SK-N-SH (cell line): ENCODE measurements at regions not wholly inside any gene's neighbourhood (a gene's known extent, or its start where the extent isn't known, plus 50 kb on each side); places are given as distances from the start of the nearest gene placed in this dataset.

Experiments used
- CTCF ChIA-PET: fragments of 300-600, 350-600 bp; formaldehyde crosslinking; extraction: SDS; loops from one replicate; lab custom pipeline; 2021; lab: Yijun Ruan, JAX
- POLR2A ChIA-PET: fragments of 350-600 bp; sonication (Branson Sonifier 250); formaldehyde crosslinking; extraction: SDS; loops from one replicate; lab custom pipeline; 2020; ENCODE audit warnings: antibody characterized with exemption, inconsistent platforms; lab: Yijun Ruan, JAX
- DNase-seq: peaks from one replicate; pipeline ENCODE4 v3.0.0; 2012
- H2AFZ ChIP-seq: fragments of 200-600 bp; sonication (generic); 2 replicates; pipeline ENCODE4 v1.8.1; 2016; ENCODE audit warnings: antibody characterized with exemption, mild to moderate bottlenecking, low read depth
- H3F3A ChIP-seq: fragments of 200-600 bp; sonication (generic); replicated peaks from 2 replicates; pipeline ENCODE3; 2016; ENCODE audit warnings: antibody characterized with exemption, mild to moderate bottlenecking; ENCODE audit not compliant: insufficient read depth
- H3K27ac ChIP-seq, 2 experiments: fragments of 200-500 bp in 1 of 2; fragments of 200-600 bp in 1 of 2; sonication (Bioruptor generic) in 1 of 2; sonication (generic), shearing (Covaris generic) in 1 of 2; 2 replicates each; pipeline versions ENCODE4 v1.5.1 to v1.6.1; 2014 to 2016; ENCODE audit warnings: low read depth in 2 of 2, inconsistent platforms in 1 of 2, low read length in 1 of 2, mild to moderate bottlenecking in 1 of 2, mixed read lengths in 1 of 2
- H3K27me3 ChIP-seq: fragments of 200-600 bp; sonication (generic), shearing (Covaris generic); 2 replicates; pipeline ENCODE4 v1.6.1; 2016; ENCODE audit warnings: mixed run types; ENCODE audit not compliant: insufficient read depth
- H3K36me3 ChIP-seq, 2 experiments: fragments of 200-500 bp in 1 of 2; fragments of 200-600 bp in 1 of 2; sonication (Bioruptor generic) in 1 of 2; sonication (generic) in 1 of 2; replicated peaks in 1 of 2; 2 replicates each; pipeline versions ENCODE3 to v1.5.1; 2014 to 2016; ENCODE audit warnings: low read length in 1 of 2, mild to moderate bottlenecking in 1 of 2; ENCODE audit not compliant: insufficient read depth in 2 of 2, control insufficient read depth in 1 of 2
- H3K4me1 ChIP-seq, 2 experiments: fragments of 200-500 bp in 1 of 2; fragments of 200-600 bp in 1 of 2; sonication (Bioruptor generic) in 1 of 2; sonication (generic), shearing (Covaris generic) in 1 of 2; 2 replicates each; pipeline versions ENCODE4 v1.5.1 to v1.6.1; 2014 to 2016; ENCODE audit warnings: low read depth in 1 of 2, low read length in 1 of 2, mixed run types in 1 of 2; ENCODE audit not compliant: insufficient read depth in 2 of 2, control insufficient read depth in 1 of 2
- H3K4me2 ChIP-seq: fragments of 200-600 bp; sonication (generic), shearing (Covaris generic); 2 replicates; pipeline ENCODE4 v1.6.1; 2017; ENCODE audit warnings: mixed run types
- H3K4me3 ChIP-seq, 2 experiments: fragments of 200-500 bp in 1 of 2; fragments of 200-600 bp in 1 of 2; sonication (Bioruptor generic) in 1 of 2; sonication (generic), shearing (Covaris generic) in 1 of 2; 2 replicates each; pipeline versions ENCODE4 v1.5.1 to v1.8.1; 2014 to 2016; ENCODE audit warnings: low read depth in 2 of 2, inconsistent platforms in 1 of 2, low read length in 1 of 2, mild to moderate bottlenecking in 1 of 2, mixed read lengths in 1 of 2, moderate library complexity in 1 of 2
- H3K79me2 ChIP-seq: fragments of 200-600 bp; sonication (generic); 2 replicates; pipeline ENCODE4 v1.8.1; 2017; ENCODE audit warnings: mild to moderate bottlenecking; ENCODE audit not compliant: insufficient read depth
- H3K9ac ChIP-seq: fragments of 200-600 bp; sonication (generic); 2 replicates; pipeline ENCODE4 v1.6.1; 2017; ENCODE audit warnings: mixed run types
- H3K9me2 ChIP-seq: fragments of 200-600 bp; sonication (generic); 2 replicates; pipeline ENCODE4 v1.6.1; 2017; ENCODE audit warnings: mixed run types
- H3K9me3 ChIP-seq: fragments of 200-600 bp; sonication (generic); 2 replicates; pipeline ENCODE4 v1.6.1; 2017; ENCODE audit warnings: mixed run types, mild to moderate bottlenecking, moderate library complexity
- H4K20me1 ChIP-seq: fragments of 200-600 bp; sonication (generic); 2 replicates; pipeline ENCODE4 v1.6.1; 2017; ENCODE audit warnings: mild to moderate bottlenecking, mixed run types; ENCODE audit not compliant: insufficient read depth
- EZH2phosphoT487 ChIP-seq: fragments of 200-600 bp; sonication (generic); IDR thresholded peaks from 2 replicates; pipeline ENCODE4 v1.6.1; 2017; ENCODE audit warnings: low read depth, mixed run types, mild to moderate bottlenecking, antibody characterized with exemption, moderate library complexity, borderline replicate concordance
- FOXJ3 ChIP-seq: sonication (generic); formaldehyde crosslinking; IDR thresholded peaks from 2 replicates; pipeline ENCODE4 v1.5.1; 2020; ENCODE audit warnings: mild to moderate bottlenecking, missing genetic modification reagents
- GABPA ChIP-seq: IDR thresholded peaks from 2 replicates; pipeline ENCODE4 v1.4.0; 2012; ENCODE audit warnings: low read depth, mild to moderate bottlenecking
- IRF3 ChIP-seq: fragments of 150-350 bp; IDR thresholded peaks from 2 replicates; pipeline ENCODE4 v1.6.1; 2016; ENCODE audit warnings: mild to moderate bottlenecking, low read depth, low read length
- JUND ChIP-seq: IDR thresholded peaks from 2 replicates; pipeline ENCODE4 v1.4.0; 2012
- MAX ChIP-seq: IDR thresholded peaks from 2 replicates; pipeline ENCODE4 v1.4.0; 2012; ENCODE audit warnings: low read depth
- MEF2A ChIP-seq: IDR thresholded peaks from 2 replicates; pipeline ENCODE4 v1.4.0; 2012; ENCODE audit warnings: low read depth, borderline replicate concordance
- MXI1 ChIP-seq: IDR thresholded peaks from 2 replicates; pipeline ENCODE4 v1.6.1; 2012; ENCODE audit warnings: mild to moderate bottlenecking, low read depth, low read length, improper control_type of control experiment
- NFIC ChIP-seq: IDR thresholded peaks from 2 replicates; pipeline ENCODE4 v1.4.0; 2012; ENCODE audit warnings: borderline replicate concordance
- PBX3 ChIP-seq: IDR thresholded peaks from 2 replicates; pipeline ENCODE4; 2012
- POLR2AphosphoS5 ChIP-seq: IDR thresholded peaks from 2 replicates; pipeline ENCODE4 v1.6.1; 2012; ENCODE audit warnings: low read depth, low read length
- RCOR1 ChIP-seq: fragments of 150-350 bp; IDR thresholded peaks from 2 replicates; pipeline ENCODE4 v1.6.1; 2017; ENCODE audit warnings: antibody characterized with exemption, low read length
- RFX5 ChIP-seq: IDR thresholded peaks from 2 replicates; pipeline ENCODE4 v1.6.1; 2012; ENCODE audit warnings: mild to moderate bottlenecking, improper control_type of control experiment, low read length
- SIN3A ChIP-seq: IDR thresholded peaks from 2 replicates; pipeline ENCODE4 v1.6.1; 2012; ENCODE audit warnings: low read depth, mild to moderate bottlenecking, low read length, moderate library complexity, borderline replicate concordance
- SMC3 ChIP-seq: IDR thresholded peaks from 2 replicates; pipeline ENCODE4 v1.6.1; 2012; ENCODE audit warnings: low read depth, low read length, improper control_type of control experiment
- YY1 ChIP-seq: IDR thresholded peaks from 2 replicates; pipeline ENCODE4 v1.4.0; 2012; ENCODE audit warnings: low read depth, mild to moderate bottlenecking
- WGBS: methylation state at CpG from one replicate; pipeline ENCODE4 v1.1.6; 2017; ENCODE audit warnings: low lambda C conversion rate; 5-methylcytosine and 5-hydroxymethylcytosine counted together

- TF ChIP-seq GABPA: no peak
- TF ChIP-seq JUND: no peak
- no peak for TF ChIP-seq EZH2phosphoT487
- no peak for TF ChIP-seq SMC3
- TF ChIP-seq IRF3: no peak
- Histone ChIP-seq H3K4me2 (no peak overlapping the region), H4K20me1 (no peaks in the 10 kb centered on the region), H3K9ac (no peak overlapping the region), H3K4me3 (no peak overlapping the region), H3F3A (no peaks in the 10 kb centered on the region), H3K9me2 (no peaks in the 10 kb centered on the region), H3K27ac (peak overlapping the region in 1 of 2 experiments; percentile 31; a peak in 1 of 4 replicates), H3K36me3 (no peaks in the 10 kb centered on the region), H3K9me3 (no peaks in the 10 kb centered on the region), H2AFZ (no peak overlapping the region), H3K79me2 (no peaks in the 10 kb centered on the region), H3K27me3 (no peaks in the 10 kb centered on the region), H3K4me1 (peaks cover 0 to 8% of the 10 kb centered on the region in 2 experiments; a peak in 3 of 4 replicates)
- DNase-seq: no peak
- ChIA-PET POLR2A (no interaction called here), CTCF (interaction anchor here (0.8 to 4.4 kb wide), 8 partner anchors 10 to 374 kb away, joined by 3 to 54 read pairs (median 6); partner anchors contain the start of gene PSMD6)
- 92% methylated on average over 5 of the region's 5 CpGs for WGBS
These were observed 172.7 kb upstream of the PRICKLE2 start for GRCh38 chr3:64398006-64398405.

GRCh38 chr3:64397573-64397972 lies 172.3 kb upstream of the PRICKLE2 start:
- no peaks in the 10 kb centered on the region for H3F3A ChIP-seq
- POLR2A ChIA-PET: no interaction called here
- CTCF ChIA-PET: interaction anchor here (0.8 to 4.4 kb wide), 8 partner anchors 46 to 374 kb away, joined by 3 to 54 read pairs (median 7); partner anchors contain the start of gene PSMD6
- H2AFZ ChIP-seq: no peak overlapping the region; the same call in 1 of the 2 replicates
- no peaks in the 10 kb centered on the region for H3K9me2 ChIP-seq
- 98% methylated on average over 2 of the region's 2 CpGs for WGBS
- no peaks in the 10 kb centered on the region for H4K20me1 ChIP-seq
- no peaks in the 10 kb centered on the region for H3K9me3 ChIP-seq
- no peaks in the 10 kb centered on the region for H3K36me3 ChIP-seq
- no peak overlapping the region for H3K4me3 ChIP-seq
- no peaks in the 10 kb centered on the region for H3K27me3 ChIP-seq
- no peak overlapping the region for H3K9ac ChIP-seq
- peak overlapping the region in 1 of 2 experiments; percentile 31; a peak in 1 of 4 replicates for H3K27ac ChIP-seq
- DNase-seq: no peak
- no peak overlapping the region for H3K4me2 ChIP-seq
- TF ChIP-seq YY1 (no peak), POLR2AphosphoS5 (no peak), GABPA (no peak), MAX (no peak), MEF2A (no peak)
- H3K79me2 ChIP-seq: no peaks in the 10 kb centered on the region
- peaks cover 0 to 8% of the 10 kb centered on the region in 2 experiments; a peak in 3 of 4 replicates for H3K4me1 ChIP-seq

- TF ChIP-seq MAX (no peak), PBX3 (no peak), MXI1 (no peak), RFX5 (no peak), GABPA (no peak), SMC3 (no peak), EZH2phosphoT487 (no peak), SIN3A (no peak), NFIC (no peak), RCOR1 (no peak), FOXJ3 (CRISPR knock-in tag) (no peak)
- TF ChIP-seq, all 33 proteins: peak for 0
- WGBS: 87% methylated on average over 2 of the region's 2 CpGs
- no peak overlapping the region for H2AFZ ChIP-seq
- no peaks in the 10 kb centered on the region for H3K36me3 ChIP-seq
- H3K4me2 ChIP-seq: no peak overlapping the region
- no peak overlapping the region for H3K27ac ChIP-seq
- H3K4me1 ChIP-seq: peaks cover 0 to 8% of the 10 kb centered on the region in 2 experiments; a peak in 3 of 4 replicates
- CTCF ChIA-PET: interaction anchor here (1.1 to 3.2 kb wide), 7 partner anchors 15 to 372 kb away, joined by 3 to 22 read pairs (median 4); partner anchors contain the start of gene PSMD6
- H3K4me3 ChIP-seq: no peak overlapping the region
- POLR2A ChIA-PET: no interaction called here
- no peaks in the 10 kb centered on the region for H3K9me2 ChIP-seq
- no peaks in the 10 kb centered on the region for H3K27me3 ChIP-seq
- no peaks in the 10 kb centered on the region for H3K79me2 ChIP-seq
- no peak overlapping the region for H3K9ac ChIP-seq
- DNase-seq: no peak
- H3F3A ChIP-seq: no peaks in the 10 kb centered on the region
- H3K9me3 ChIP-seq: no peaks in the 10 kb centered on the region
- no peaks in the 10 kb centered on the region for H4K20me1 ChIP-seq
These were observed 170.2 kb upstream of the PRICKLE2 start for GRCh38 chr3:64395490-64395889.
